Mucosa of descending colon (tissue), 3 donors: ENCODE measurements at regions not wholly inside any gene's neighbourhood (a gene's known extent, or its start where the extent isn't known, plus 50 kb on each side); places are given as distances from the start of the nearest gene placed in this dataset.

Experiments
- ATAC-seq: fragments of 200-7000 bp; cut with Tn5 transposase; one replicate; pipeline ENCODE4 v1.9.1; 2020; ENCODE audit warnings: mild to moderate bottlenecking, moderate library complexity
- DNase-seq, 3 donors: peaks; one replicate each; pipeline ENCODE4 v3.0.0-alpha.2; 2020
- H3K36me3 ChIP-seq: fragments of 200-600 bp; one replicate; pipeline ENCODE4 v1.8.0; 2021; ENCODE audit warnings: low read depth, mild to moderate bottlenecking
- H3K4me1 ChIP-seq: fragments of 200-600 bp; one replicate; pipeline ENCODE4 v1.8.0; 2021; ENCODE audit warnings: low read depth, mild to moderate bottlenecking
- H3K4me3 ChIP-seq: fragments of 200-600 bp; one replicate; pipeline ENCODE4 v1.8.0; 2021; ENCODE audit warnings: mild to moderate bottlenecking
- H3K9me3 ChIP-seq: fragments of 200-600 bp; one replicate; pipeline ENCODE4 v1.8.0; 2021; ENCODE audit warnings: mild to moderate bottlenecking
- intact Hi-C, 2 donors: fragments of 100-400 bp; cut with DNase I in 1 of 2; cut with micrococcal nuclease in 1 of 2; formaldehyde crosslinking; loops; one replicate each; pipeline versions ENCODE4 v1.11.0 to v1.11.1; 2022; cut with DNase I, micrococcal nuclease
- TF ChIP-seq, protein P1 (sequence below): fragments of 200-600 bp; IDR thresholded peaks from one replicate; pipeline ENCODE4 v1.8.0; 2022; ENCODE audit warnings: antibody characterized with exemption, mild to moderate bottlenecking
- donor health status: DM: no; HTN: no; CAD: no; lungs with moderate emphysema.
- donor health status: DM: no; HTN: no; CAD: no.
- donor health status: DM: no; HTN: yes; CAD: no.

DNA sequence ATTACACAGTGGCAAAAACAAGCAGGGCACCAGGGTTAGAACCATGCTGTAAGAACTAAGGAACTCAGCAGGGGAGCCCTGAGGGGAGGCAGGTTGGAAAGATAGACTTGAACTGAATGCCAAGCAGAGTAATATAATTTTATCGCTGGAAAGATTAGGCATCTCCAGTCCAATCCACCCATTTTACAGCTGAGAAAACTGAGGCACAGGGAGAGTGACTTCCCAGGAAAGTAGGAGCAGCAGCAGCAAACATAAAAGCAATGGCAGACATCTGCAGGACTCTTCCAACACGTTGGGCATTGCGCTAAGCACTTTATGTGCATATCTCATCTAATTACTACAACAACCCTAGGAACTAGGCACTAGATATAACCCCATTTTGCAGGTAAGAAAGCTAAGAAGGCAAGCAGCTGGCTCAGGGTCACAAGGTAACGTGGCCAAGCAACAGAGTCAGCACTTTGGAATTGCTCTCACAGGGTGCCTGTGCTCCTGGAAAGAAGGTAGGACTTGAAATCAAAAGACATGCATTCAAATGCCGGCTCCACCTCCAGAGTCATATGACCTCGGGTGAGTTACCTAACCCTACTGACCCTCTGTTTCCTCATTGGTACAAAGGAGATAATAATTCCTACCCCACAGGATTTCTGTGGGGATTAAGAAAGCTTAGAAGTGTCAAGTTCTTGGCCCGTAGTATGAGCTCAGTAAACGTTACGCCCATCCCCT, 215.3 kb downstream of the BARX2 start:
- intact Hi-C loops, result no loop called here
- Histone ChIP-seq H3K36me3 (no peaks in the 10 kb centered on the region), H3K9me3 (no peaks in the 10 kb centered on the region), H3K4me1 (no peaks in the 10 kb centered on the region), H3K4me3 (no peak overlapping the region)
- DNase-seq (no peak), ATAC-seq (no peak)
- TF ChIP-seq, protein P1, sequence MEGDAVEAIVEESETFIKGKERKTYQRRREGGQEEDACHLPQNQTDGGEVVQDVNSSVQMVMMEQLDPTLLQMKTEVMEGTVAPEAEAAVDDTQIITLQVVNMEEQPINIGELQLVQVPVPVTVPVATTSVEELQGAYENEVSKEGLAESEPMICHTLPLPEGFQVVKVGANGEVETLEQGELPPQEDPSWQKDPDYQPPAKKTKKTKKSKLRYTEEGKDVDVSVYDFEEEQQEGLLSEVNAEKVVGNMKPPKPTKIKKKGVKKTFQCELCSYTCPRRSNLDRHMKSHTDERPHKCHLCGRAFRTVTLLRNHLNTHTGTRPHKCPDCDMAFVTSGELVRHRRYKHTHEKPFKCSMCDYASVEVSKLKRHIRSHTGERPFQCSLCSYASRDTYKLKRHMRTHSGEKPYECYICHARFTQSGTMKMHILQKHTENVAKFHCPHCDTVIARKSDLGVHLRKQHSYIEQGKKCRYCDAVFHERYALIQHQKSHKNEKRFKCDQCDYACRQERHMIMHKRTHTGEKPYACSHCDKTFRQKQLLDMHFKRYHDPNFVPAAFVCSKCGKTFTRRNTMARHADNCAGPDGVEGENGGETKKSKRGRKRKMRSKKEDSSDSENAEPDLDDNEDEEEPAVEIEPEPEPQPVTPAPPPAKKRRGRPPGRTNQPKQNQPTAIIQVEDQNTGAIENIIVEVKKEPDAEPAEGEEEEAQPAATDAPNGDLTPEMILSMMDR, result no peak

DNA sequence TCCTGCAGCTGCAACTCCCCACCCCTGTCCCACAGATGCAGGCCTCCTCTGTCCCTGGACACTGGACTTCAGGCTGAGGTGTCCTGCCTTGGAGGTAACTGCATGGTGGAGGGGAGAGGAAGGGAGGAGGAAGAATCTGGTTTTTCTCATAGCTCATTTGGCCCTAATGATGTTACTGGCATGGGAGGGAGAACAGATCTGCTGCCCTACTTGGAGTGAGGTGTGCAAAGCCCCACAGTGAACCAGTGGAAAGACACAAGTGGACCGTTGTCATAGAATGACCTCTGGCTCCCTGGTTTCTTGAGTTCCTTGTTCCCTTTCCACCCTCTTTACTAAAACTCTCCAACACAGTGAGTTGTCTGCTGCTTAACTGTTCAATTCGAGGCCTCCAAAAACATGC, 215.9 kb downstream of the BARX2 start:
- TF ChIP-seq, protein P1, result no peak
- DNase-seq, result no peak

DNA sequence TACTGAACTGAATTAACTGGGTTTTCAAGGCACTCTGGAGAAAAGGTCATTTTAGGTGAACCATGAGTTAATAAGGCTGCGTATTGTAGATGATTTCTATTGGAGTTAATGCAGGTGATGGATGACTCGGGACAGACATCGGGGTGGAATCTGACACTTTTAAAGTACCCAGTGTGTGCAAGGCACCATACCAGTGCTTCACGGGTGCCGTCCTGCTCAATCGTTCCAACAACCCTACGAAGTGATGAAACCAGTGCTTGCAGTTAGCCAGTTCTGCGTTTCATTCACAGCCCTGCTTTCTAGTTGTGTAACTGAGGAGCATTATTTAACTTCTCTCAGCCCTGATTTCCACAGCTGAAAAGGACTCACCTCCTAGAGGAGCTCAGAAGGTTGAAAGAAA, 216.5 kb downstream of the BARX2 start:
- TF ChIP-seq, protein P1, result no peak
- ATAC-seq, result no peak
- no peak for DNase-seq
- no peaks in the 10 kb centered on the region for H3K4me1 ChIP-seq
- H3K4me3 ChIP-seq, result no peak overlapping the region
- H3K9me3 ChIP-seq, result no peaks in the 10 kb centered on the region
- intact Hi-C loops, result no loop called here
- no peaks in the 10 kb centered on the region for H3K36me3 ChIP-seq

More for the DNA sequence above, 215.9 kb downstream of the BARX2 start:
- no peaks in the 10 kb centered on the region for H3K36me3 ChIP-seq
- ATAC-seq, result no peak
- no peaks in the 10 kb centered on the region for H3K4me1 ChIP-seq
- no peaks in the 10 kb centered on the region for H3K9me3 ChIP-seq
- no peak overlapping the region for H3K4me3 ChIP-seq
- intact Hi-C loops, result no loop called here

DNA sequence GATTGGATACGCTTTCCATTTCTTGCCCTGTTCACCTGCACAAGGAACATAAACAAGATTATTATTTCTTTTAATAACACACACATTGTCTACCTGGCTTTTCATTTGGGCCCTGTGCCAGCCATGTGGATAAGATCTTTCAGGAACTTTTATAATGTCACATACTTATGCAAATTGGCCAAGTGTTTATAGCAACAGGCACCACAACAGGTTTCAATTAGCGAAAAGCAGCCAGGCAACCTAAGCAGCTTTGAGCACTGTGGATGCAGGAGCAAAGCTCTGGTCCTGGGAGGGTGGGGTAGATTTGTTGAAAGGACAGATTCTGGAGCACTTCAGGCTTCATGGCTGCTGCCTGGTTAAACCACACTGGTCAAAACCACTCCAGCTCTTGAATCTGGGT, 217.4 kb downstream of the BARX2 start:
- H3K36me3 ChIP-seq, result no peaks in the 10 kb centered on the region
- peak; percentile 81 for ATAC-seq
- no peak overlapping the region for H3K4me3 ChIP-seq
- TF ChIP-seq, protein P1, result no peak
- peak in 1 of 3 donors; percentile 3 for DNase-seq
- H3K4me1 ChIP-seq, result no peaks in the 10 kb centered on the region
- intact Hi-C loops, result no loop called here
- H3K9me3 ChIP-seq, result no peaks in the 10 kb centered on the region

DNA sequence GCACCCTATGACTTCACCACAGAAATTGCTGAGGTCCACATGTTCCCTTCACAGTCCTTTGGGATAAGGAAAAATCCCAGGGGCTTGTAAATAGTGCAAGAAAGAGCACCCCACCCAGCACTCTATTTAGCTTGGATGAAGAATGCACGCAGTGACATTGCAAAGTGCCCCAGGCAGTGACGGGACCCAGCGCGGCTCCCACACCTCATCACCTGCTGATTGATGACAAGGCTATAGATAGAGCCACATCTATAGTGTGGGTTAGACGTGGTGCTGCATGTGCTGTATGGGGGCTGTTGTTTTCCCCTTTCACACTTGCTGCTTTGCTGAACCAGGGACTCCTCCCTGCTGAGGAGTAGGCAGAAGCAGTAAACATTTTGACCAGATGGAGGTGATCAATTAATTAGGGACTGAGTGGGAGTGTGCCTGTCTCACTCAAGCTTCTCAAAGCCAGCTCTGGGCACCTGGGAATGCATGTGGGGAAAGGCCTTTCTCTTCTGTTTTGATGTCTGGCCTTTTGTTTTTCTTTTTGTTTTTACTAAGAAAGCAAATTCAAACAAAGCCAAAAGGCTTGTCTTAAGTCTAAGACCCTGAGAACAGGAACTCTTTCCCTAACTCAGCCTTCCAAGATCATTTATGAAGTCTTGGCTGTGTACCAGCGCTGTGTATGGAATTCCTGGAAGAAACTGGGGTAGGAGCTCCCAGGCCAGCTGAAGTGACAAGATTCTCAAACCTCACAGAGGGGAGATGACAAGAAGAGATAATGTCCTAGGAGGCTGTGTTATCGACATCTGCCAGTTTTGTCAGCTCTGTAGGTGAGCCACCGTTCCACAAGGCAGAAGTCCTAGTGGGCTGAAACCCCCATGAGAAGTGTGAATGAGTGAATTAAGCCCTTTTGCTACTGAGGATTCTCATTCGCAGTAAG, 219.7 kb downstream of the BARX2 start:
- TF ChIP-seq, protein P1, result no peak
- DNase-seq, result no peak
- intact Hi-C loops, result no loop called here
- Histone ChIP-seq H3K36me3 (no peaks in the 10 kb centered on the region), H3K4me3 (no peak overlapping the region), H3K4me1 (no peaks in the 10 kb centered on the region), H3K9me3 (no peaks in the 10 kb centered on the region)
- no peak for ATAC-seq
